SK-N-SH (cell line): ENCODE measurements at regions not wholly inside any gene's neighbourhood (a gene's known extent, or its start where the extent isn't known, plus 50 kb on each side); places are given as distances from the start of the nearest gene placed in this dataset.

Experiments used
- CTCF ChIP-seq: fragments of 200-600 bp; sonication (generic); IDR thresholded peaks from 2 replicates; pipeline ENCODE4 v1.6.1; 2017; ENCODE audit warnings: antibody characterized with exemption, mild to moderate bottlenecking, moderate library complexity
- NRF1 ChIP-seq: IDR thresholded peaks from 2 replicates; pipeline ENCODE4 v1.6.1; 2012; ENCODE audit warnings: low read depth, mild to moderate bottlenecking, low read length
- POLR2AphosphoS5 ChIP-seq: IDR thresholded peaks from 2 replicates; pipeline ENCODE4 v1.6.1; 2012; ENCODE audit warnings: low read depth, low read length
- RFX5 ChIP-seq: IDR thresholded peaks from 2 replicates; pipeline ENCODE4 v1.6.1; 2012; ENCODE audit warnings: mild to moderate bottlenecking, improper control_type of control experiment, low read length
- SIN3A ChIP-seq: IDR thresholded peaks from 2 replicates; pipeline ENCODE4 v1.6.1; 2012; ENCODE audit warnings: low read depth, mild to moderate bottlenecking, low read length, moderate library complexity, borderline replicate concordance
- SMC3 ChIP-seq: IDR thresholded peaks from 2 replicates; pipeline ENCODE4 v1.6.1; 2012; ENCODE audit warnings: low read depth, low read length, improper control_type of control experiment
- TAF1 ChIP-seq: IDR thresholded peaks from 2 replicates; pipeline ENCODE4 v1.6.1; 2012; ENCODE audit warnings: low read depth, mild to moderate bottlenecking, low read length, moderate library complexity, borderline replicate concordance
- YY1 ChIP-seq: IDR thresholded peaks from 2 replicates; pipeline ENCODE4 v1.4.0; 2012; ENCODE audit warnings: low read depth, mild to moderate bottlenecking
- TF ChIP-seq, protein P1 (sequence below): IDR thresholded peaks from 2 replicates; pipeline ENCODE4 v1.4.0; 2012; ENCODE audit warnings: low read depth
- TF ChIP-seq, protein P2 (sequence below): IDR thresholded peaks from 2 replicates; pipeline ENCODE4 v1.4.0; 2012; ENCODE audit warnings: low read depth, borderline replicate concordance

GRCh38 chr11:33594188-33594587 lies 106.4 kb downstream of the C11orf91 start:
- TF ChIP-seq, protein P1, sequence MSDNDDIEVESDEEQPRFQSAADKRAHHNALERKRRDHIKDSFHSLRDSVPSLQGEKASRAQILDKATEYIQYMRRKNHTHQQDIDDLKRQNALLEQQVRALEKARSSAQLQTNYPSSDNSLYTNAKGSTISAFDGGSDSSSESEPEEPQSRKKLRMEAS = no peak
- TF ChIP-seq CTCF (no peak), POLR2AphosphoS5 (no peak), TAF1 (no peak), YY1 (no peak), SIN3A (no peak), SMC3 (no peak), NRF1 (no peak), RFX5 (no peak)
- TF ChIP-seq, protein P2, sequence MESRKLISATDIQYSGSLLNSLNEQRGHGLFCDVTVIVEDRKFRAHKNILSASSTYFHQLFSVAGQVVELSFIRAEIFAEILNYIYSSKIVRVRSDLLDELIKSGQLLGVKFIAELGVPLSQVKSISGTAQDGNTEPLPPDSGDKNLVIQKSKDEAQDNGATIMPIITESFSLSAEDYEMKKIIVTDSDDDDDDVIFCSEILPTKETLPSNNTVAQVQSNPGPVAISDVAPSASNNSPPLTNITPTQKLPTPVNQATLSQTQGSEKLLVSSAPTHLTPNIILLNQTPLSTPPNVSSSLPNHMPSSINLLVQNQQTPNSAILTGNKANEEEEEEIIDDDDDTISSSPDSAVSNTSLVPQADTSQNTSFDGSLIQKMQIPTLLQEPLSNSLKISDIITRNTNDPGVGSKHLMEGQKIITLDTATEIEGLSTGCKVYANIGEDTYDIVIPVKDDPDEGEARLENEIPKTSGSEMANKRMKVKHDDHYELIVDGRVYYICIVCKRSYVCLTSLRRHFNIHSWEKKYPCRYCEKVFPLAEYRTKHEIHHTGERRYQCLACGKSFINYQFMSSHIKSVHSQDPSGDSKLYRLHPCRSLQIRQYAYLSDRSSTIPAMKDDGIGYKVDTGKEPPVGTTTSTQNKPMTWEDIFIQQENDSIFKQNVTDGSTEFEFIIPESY = no peak
